A549 (cell line): ENCODE measurements at regions not wholly inside any gene's neighbourhood (a gene's known extent, or its start where the extent isn't known, plus 50 kb on each side); places are given as distances from the start of the nearest gene placed in this dataset.

Experiments
- ATAC-seq, 2 experiments: fragments of 200-7000 bp in 1 of 2; fragments of >200 bp in 1 of 2; cut with Nextera tagmentation in 1 of 2; cut with Tn5 transposase in 1 of 2; 3 replicates each; pipeline versions ENCODE4 v1.8.0 to v1.9.1; 2018 to 2020; ENCODE audit warnings: mild to moderate bottlenecking in 1 of 2, moderate library complexity in 1 of 2
- CTCF ChIA-PET: fragments of 300-600 bp; sonication (Branson Sonifier 250); formaldehyde crosslinking; extraction: SDS; loops from one replicate; lab custom pipeline; 2021; ENCODE audit warnings: antibody characterized with exemption, inconsistent platforms; lab: Yijun Ruan, JAX
- POLR2A ChIA-PET: fragments of 350-600 bp; formaldehyde crosslinking; extraction: SDS; loops from one replicate; lab custom pipeline; 2021; ENCODE audit warnings: antibody characterized with exemption, inconsistent platforms; lab: Yijun Ruan, JAX
- DNase-seq, 2 experiments: peaks; one replicate each; pipeline versions ENCODE4 v3.0.0 to v3.0.0-alpha.2; 2011 to 2016; ENCODE audit warnings: low read depth in 1 of 2, low spot score in 1 of 2
- FAIRE-seq: peaks from 2 replicates; lab custom pipeline; 2011; peaks lifted over from hg19 to GRCh38; lab: Jason Lieb, UNC
- H3K27ac ChIP-seq, 2 experiments: fragments of >200 bp; sonication (Bioruptor Twin); formaldehyde crosslinking; 3 replicates each; pipeline ENCODE4 v1.5.1; 2016 to 2017
- H3K4me1 ChIP-seq: fragments of >200 bp; sonication (Bioruptor Twin); formaldehyde crosslinking; 3 replicates; pipeline ENCODE4 v1.6.1; 2016
- H3K4me2 ChIP-seq: fragments of >200 bp; sonication (Bioruptor Twin); formaldehyde crosslinking; 3 replicates; pipeline ENCODE4 v1.6.1; 2016
- H3K4me3 ChIP-seq: fragments of >200 bp; sonication (Bioruptor Twin); formaldehyde crosslinking; 3 replicates; pipeline ENCODE4 v1.5.1; 2016
- H3K9me3 ChIP-seq: fragments of >200 bp; sonication (Bioruptor Twin); formaldehyde crosslinking; 3 replicates; pipeline ENCODE4 v1.6.1; 2016
- ATOH8 ChIP-seq: fragments of 250-450 bp; sonication (Bioruptor Pico); IDR thresholded peaks from 2 replicates; pipeline ENCODE4 v1.5.0; 2020; ENCODE audit warnings: low read depth, mild to moderate bottlenecking, moderate library complexity
- CHD4 ChIP-seq: fragments of 200-600 bp; sonication (generic); IDR thresholded peaks from 2 replicates; pipeline ENCODE4 v1.6.1; 2016; ENCODE audit warnings: antibody characterized with exemption, mild to moderate bottlenecking, borderline replicate concordance
- CTCF ChIP-seq: fragments of >200 bp; sonication (Bioruptor Twin); formaldehyde crosslinking; IDR thresholded peaks from 3 replicates; pipeline ENCODE4 v1.5.1; 2016
- E2F6 ChIP-seq: IDR thresholded peaks from 2 replicates; pipeline ENCODE4 v1.6.1; 2012; ENCODE audit warnings: low read depth, borderline replicate concordance
- EP300 ChIP-seq, 2 experiments: fragments of >200 bp; sonication (Bioruptor Twin); formaldehyde crosslinking; IDR thresholded peaks; 2 replicates in 1 of 2; 3 replicates in 1 of 2; pipeline ENCODE4 v1.6.1; 2016 to 2017
- ESRRA ChIP-seq: fragments of 150-350 bp; IDR thresholded peaks from 2 replicates; pipeline ENCODE4 v1.6.1; 2014; ENCODE audit warnings: mild to moderate bottlenecking, low read length, borderline replicate concordance
- FOSB ChIP-seq: fragments of 250-450 bp; sonication (Bioruptor Pico); IDR thresholded peaks from 2 replicates; pipeline ENCODE4 v1.5.0; 2020; ENCODE audit warnings: mild to moderate bottlenecking, moderate library complexity
- FOXS1 ChIP-seq: fragments of 250-450 bp; sonication (Bioruptor Pico); IDR thresholded peaks from 2 replicates; pipeline ENCODE4 v1.5.0; 2020; ENCODE audit warnings: mild to moderate bottlenecking, moderate library complexity
- GATA3 ChIP-seq: IDR thresholded peaks from 2 replicates; pipeline ENCODE4 v1.6.1; 2012; ENCODE audit warnings: borderline replicate concordance
- HES2 ChIP-seq: fragments of >200 bp; sonication (Bioruptor Twin); formaldehyde crosslinking; IDR thresholded peaks from 2 replicates; pipeline ENCODE4 v1.6.1; 2016
- HMGXB4 ChIP-seq: fragments of 250-450 bp; sonication (Bioruptor Pico); IDR thresholded peaks from 2 replicates; pipeline ENCODE4 v1.5.0; 2021; ENCODE audit warnings: mild to moderate bottlenecking, moderate library complexity, borderline replicate concordance
- HOXA7 ChIP-seq: fragments of 250-450 bp; sonication (Bioruptor Pico); IDR thresholded peaks from 2 replicates; pipeline ENCODE4 v1.5.0; 2020; ENCODE audit warnings: mild to moderate bottlenecking, moderate library complexity
- HOXB13 ChIP-seq: fragments of 250-450 bp; sonication (Bioruptor Pico); IDR thresholded peaks from 2 replicates; pipeline ENCODE4 v1.5.0; 2020; ENCODE audit warnings: low read depth, mild to moderate bottlenecking, moderate library complexity
- JUN ChIP-seq, 2 experiments: fragments of >200 bp; sonication (Bioruptor Twin); formaldehyde crosslinking; IDR thresholded peaks; 2 replicates in 1 of 2; 3 replicates in 1 of 2; pipeline ENCODE4 v1.6.1; 2016 to 2017
- KDM1A ChIP-seq: fragments of 200-600 bp; sonication (generic); IDR thresholded peaks from 2 replicates; pipeline ENCODE4 v1.6.1; 2016; ENCODE audit warnings: low read depth, mild to moderate bottlenecking
- MAFK ChIP-seq: fragments of 450-650 bp; IDR thresholded peaks from 2 replicates; pipeline ENCODE4 v1.6.1; 2014; ENCODE audit not compliant: partially characterized antibody
- MYC ChIP-seq: IDR thresholded peaks from 2 replicates; pipeline ENCODE4 v1.6.1; 2012; ENCODE audit warnings: mild to moderate bottlenecking, inconsistent platforms, low read length, improper control_type of control experiment, borderline replicate concordance
- NFE2L2 ChIP-seq: fragments of 150-350 bp; conservative IDR thresholded peaks from 2 replicates; pipeline ENCODE4 v1.6.1; 2014; ENCODE audit warnings: low read length
- NR3C1 ChIP-seq: fragments of >200 bp; sonication (Bioruptor Twin); formaldehyde crosslinking; IDR thresholded peaks from 3 replicates; pipeline ENCODE4 v1.6.1; 2017
- PBX3 ChIP-seq: IDR thresholded peaks from 2 replicates; pipeline ENCODE4 v1.6.1; 2012
- POLR2AphosphoS2 ChIP-seq: conservative IDR thresholded peaks from 2 replicates; pipeline ENCODE4 v1.6.1; 2012; ENCODE audit warnings: low read length, improper control_type of control experiment, inconsistent platforms
- RAD21 ChIP-seq, 2 experiments: fragments of >200 bp in 1 of 2; sonication (Bioruptor Twin) in 1 of 2; formaldehyde crosslinking in 1 of 2; IDR thresholded peaks in 1 of 2; conservative IDR thresholded peaks in 1 of 2; 2 replicates in 1 of 2; 3 replicates in 1 of 2; pipeline ENCODE4 v1.6.1; 2012 to 2018; ENCODE audit warnings: inconsistent platforms in 1 of 2
- SMC3 ChIP-seq: fragments of >200 bp; sonication (Bioruptor Twin); formaldehyde crosslinking; IDR thresholded peaks from 3 replicates; pipeline ENCODE4 v1.6.1; 2018; ENCODE audit warnings: inconsistent platforms
- TP53 ChIP-seq: fragments of 250-450 bp; sonication (Bioruptor Pico); IDR thresholded peaks from 2 replicates; pipeline ENCODE4 v1.5.0; 2021; ENCODE audit warnings: mild to moderate bottlenecking, moderate library complexity
- ZC3H11A ChIP-seq: fragments of 450-650 bp; IDR thresholded peaks from 2 replicates; pipeline ENCODE4 v1.6.1; 2014; ENCODE audit warnings: antibody characterized with exemption, mild to moderate bottlenecking
- ZNF302 ChIP-seq: fragments of 250-450 bp; sonication (Bioruptor Pico); IDR thresholded peaks from 2 replicates; pipeline ENCODE4 v1.9.0; 2021; ENCODE audit warnings: inconsistent platforms, mild to moderate bottlenecking, moderate library complexity
- WGBS: methylation state at CpG from one replicate; pipeline ENCODE4 v1.1.6; 2017; ENCODE audit errors: missing lambda C conversion rate; 5-methylcytosine and 5-hydroxymethylcytosine counted together

- TF ChIP-seq FOSB (CRISPR knock-in tag): no peak
- TF ChIP-seq KDM1A: no peak
- TF ChIP-seq JUN (IDR thresholded peaks at IDR 0.05): no peak
These were observed 101.8 kb upstream of the PIK3C3 start (continued) for GRCh38 chr18:41853280-41853679.

GRCh38 chr18:41850781-41851180, 104.3 kb upstream of the PIK3C3 start:
- no peak for ATAC-seq

GRCh38 chr18:41849632-41850031, 105.4 kb upstream of the PIK3C3 start:
- POLR2A ChIA-PET: no interaction called here
- TF ChIP-seq EP300 (IDR thresholded peaks at IDR 0.05) (no peak), NFE2L2 (no peak), JUN (IDR thresholded peaks at IDR 0.05) (no peak), ESRRA (no peak), ATOH8 (CRISPR knock-in tag) (no peak), HOXB13 (CRISPR knock-in tag) (no peak), TP53 (CRISPR knock-in tag) (no peak), GATA3 (no peak)
- TF ChIP-seq, all 56 proteins: peak for 0
- no peak for DNase-seq
- ATAC-seq: no peak
- Histone ChIP-seq H3K9me3 (no peaks in the 10 kb centered on the region), H3K4me1 (no peaks in the 10 kb centered on the region), H3K4me2 (no peak overlapping the region), H3K4me3 (no peak overlapping the region), H3K27ac (no peak overlapping the region)
- CTCF ChIA-PET: no interaction called here
- 2% methylated on average over 3 of the region's 3 CpGs for WGBS
- FAIRE-seq: no peak

More at GRCh38 chr18:41850781-41851180, 104.3 kb upstream of the PIK3C3 start:
- Histone ChIP-seq H3K4me3 (no peak overlapping the region), H3K27ac (no peak overlapping the region), H3K9me3 (no peaks in the 10 kb centered on the region), H3K4me2 (no peak overlapping the region), H3K4me1 (no peaks in the 10 kb centered on the region)
- FAIRE-seq: no peak
- no peak for TF ChIP-seq JUN (IDR thresholded peaks at IDR 0.05)
- no peak for DNase-seq
- 0% methylated on average over 2 of the region's 2 CpGs for WGBS
- CTCF ChIA-PET: no interaction called here
- POLR2A ChIA-PET: no interaction called here

- FAIRE-seq (no peak), DNase-seq (no peak), ATAC-seq (no peak)
- no peak overlapping the region for H3K4me2 ChIP-seq
- CTCF ChIA-PET: no interaction called here
- POLR2A ChIA-PET: no interaction called here
- H3K9me3 ChIP-seq: no peaks in the 10 kb centered on the region
- H3K4me1 ChIP-seq: no peaks in the 10 kb centered on the region
- 2% methylated on average over 4 of the region's 4 CpGs for WGBS
- H3K4me3 ChIP-seq: no peak overlapping the region
- no peak overlapping the region for H3K27ac ChIP-seq
- TF ChIP-seq GATA3 (no peak), NR3C1 (no peak), ZNF302 (no peak), MAFK (no peak), POLR2AphosphoS2 (no peak), SMC3 (no peak), PBX3 (no peak), HMGXB4 (CRISPR knock-in tag) (no peak), HES2 (no peak), HOXA7 (CRISPR knock-in tag) (no peak), E2F6 (no peak), FOXS1 (no peak), MYC (no peak), CTCF (no peak), RAD21 (conservative IDR thresholded peaks at IDR 0.05 in 1 of 2, IDR thresholded peaks at IDR 0.05 in 1 of 2) (no peak), ZC3H11A (no peak), CHD4 (no peak)
These were observed 109.5 kb upstream of the PIK3C3 start for GRCh38 chr18:41845563-41845962.
